Thyroid gland (tissue), 4 donors: ENCODE measurements at regions not wholly inside any gene's neighbourhood (a gene's known extent, or its start where the extent isn't known, plus 50 kb on each side); places are given as distances from the start of the nearest gene placed in this dataset.
"Not testable (repeated sequence)": the region's sequence is repeated elsewhere in the genome, so short reads cannot be mapped to it uniquely, and the experiment has no call there.

ENCODE experiments used
- DNase-seq, 2 donors: peaks; one replicate each; pipeline ENCODE4 v3.0.0-alpha.2; 2019
- H3K27ac ChIP-seq, 3 donors: fragments of 200-600 bp; sonication (generic); 1 replicate in 2 of 3; 2 replicates in 1 of 3; pipeline ENCODE4 v1.5.1; 2016 to 2019; ENCODE audit warnings: mild to moderate bottlenecking in 1 of 3, moderate library complexity in 1 of 3
- H3K27me3 ChIP-seq: fragments of 200-600 bp; sonication (generic); one replicate; pipeline ENCODE4 v1.5.1; 2019
- H3K36me3 ChIP-seq, 2 donors: fragments of 200-600 bp; sonication (generic); one replicate each; pipeline ENCODE4 v1.5.1; 2016 to 2019
- H3K4me1 ChIP-seq, 2 donors: fragments of 200-600 bp; sonication (generic); one replicate each; pipeline ENCODE4 v1.5.1; 2017 to 2019
- H3K4me3 ChIP-seq, 3 donors: fragments of 200-600 bp; sonication (generic); replicated peaks in 1 of 3; 1 replicate in 2 of 3; 2 replicates in 1 of 3; pipeline ENCODE4 v1.5.1; 2016; ENCODE audit warnings: mild to moderate bottlenecking in 1 of 3
- H3K9me3 ChIP-seq: fragments of 200-600 bp; sonication (generic); one replicate; pipeline ENCODE4 v1.5.1; 2017
- CTCF ChIP-seq, 6 experiments: fragments of 200-600 bp in 3 of 6; fragments of 450-650 bp in 3 of 6; sonication (generic) in 3 of 6; IDR thresholded peaks; one replicate each; pipeline ENCODE4 v1.5.1; 2016 to 2019; ENCODE audit warnings: antibody characterized with exemption in 6 of 6, mild to moderate bottlenecking in 2 of 6, inconsistent platforms in 1 of 6, moderate library complexity in 1 of 6
- POLR2A ChIP-seq, 2 donors: fragments of 450-650 bp; IDR thresholded peaks; one replicate each; pipeline ENCODE4 v1.6.1; 2017; ENCODE audit warnings: antibody characterized with exemption in 2 of 2, mild to moderate bottlenecking in 2 of 2, moderate library complexity in 1 of 2
- WGBS, 2 donors: methylation state at CpG; one replicate each; pipeline ENCODE4 v1.1.5; 2017; 5-methylcytosine and 5-hydroxymethylcytosine counted together
- intact Hi-C: fragments of 100-400 bp; cut with DNase I; formaldehyde crosslinking; loops from one replicate; pipeline ENCODE4 v1.15.1; 2023

- TF ChIP-seq POLR2A (IDR thresholded peaks at IDR 0.05) = no peak
- TF ChIP-seq CTCF (IDR thresholded peaks at IDR 0.05) = peak; percentile 34 to 73 (median 62)
- H3K9me3 ChIP-seq = no peaks in the 10 kb centered on the region
- intact Hi-C loops = no loop called here
Observed at GRCh38 chr5:62779010-62779422, 200.4 kb downstream of the LRRC70 start.

GRCh38 chr5:62778316-62779009 is 199.8 kb downstream of the LRRC70 start:
- no peak overlapping the region for H3K4me3 ChIP-seq
- TF ChIP-seq POLR2A (IDR thresholded peaks at IDR 0.05) (no peak), CTCF (IDR thresholded peaks at IDR 0.05) (no peak)
- no peak overlapping the region for H3K27ac ChIP-seq
- H3K9me3 ChIP-seq = no peaks in the 10 kb centered on the region
- intact Hi-C loops = no loop called here
- WGBS, 2 donors = 51 to 60% methylated on average over 3 of the region's 3 CpGs
- no peak for DNase-seq
- no peaks in the 10 kb centered on the region for H3K36me3 ChIP-seq
- no peaks in the 10 kb centered on the region for H3K4me1 ChIP-seq
- H3K27me3 ChIP-seq = no peaks in the 10 kb centered on the region

More at GRCh38 chr5:62779010-62779422, 200.4 kb downstream of the LRRC70 start:
- H3K4me3 ChIP-seq = no peak overlapping the region
- 22 to 23% methylated on average over 5 of the region's 5 CpGs for WGBS, 2 donors
- peak in 1 of 2 donors; percentile 7 for DNase-seq
- no peak overlapping the region for H3K27ac ChIP-seq
- no peaks in the 10 kb centered on the region for H3K36me3 ChIP-seq
- H3K4me1 ChIP-seq = no peaks in the 10 kb centered on the region
- no peaks in the 10 kb centered on the region for H3K27me3 ChIP-seq

- H3K9me3 ChIP-seq, H3K4me1 ChIP-seq, H3K27ac ChIP-seq, H3K27me3 ChIP-seq, intact Hi-C loops, H3K36me3 ChIP-seq, DNase-seq, H3K4me3 ChIP-seq: not testable (repeated sequence)
- WGBS, 2 donors = 91 to 97% methylated on average over 15 of the region's 15 CpGs
Observed at GRCh38 chr5:62777081-62777480, 198.5 kb downstream of the LRRC70 start.

DNA sequence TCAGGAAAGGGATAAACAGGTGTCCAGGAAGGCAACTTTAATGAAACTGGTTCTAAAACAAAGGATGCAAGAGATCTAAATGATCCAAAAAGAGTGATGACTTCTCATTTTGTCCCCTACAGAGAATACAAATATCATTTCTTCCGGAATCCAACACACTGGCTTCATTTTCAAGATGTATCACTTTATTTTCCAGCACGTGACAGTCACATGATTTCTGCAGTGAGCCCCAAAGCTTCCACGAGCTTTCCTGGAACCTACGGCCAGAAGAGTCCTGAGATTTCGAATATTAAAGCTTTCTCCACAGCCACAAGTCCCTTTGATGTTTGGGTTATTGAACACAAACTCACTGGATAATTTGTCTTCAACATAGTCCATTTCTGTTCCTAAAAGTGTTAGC is 198.0 kb downstream of the LRRC70 start:
- DNase-seq, H3K36me3 ChIP-seq, H3K9me3 ChIP-seq, H3K27ac ChIP-seq, intact Hi-C loops, H3K4me3 ChIP-seq, H3K4me1 ChIP-seq, H3K27me3 ChIP-seq: not testable (repeated sequence)
- 91 to 93% methylated on average over 5 of the region's 5 CpGs for WGBS, 2 donors

- Histone ChIP-seq H3K9me3 (no peaks in the 10 kb centered on the region), H3K36me3 (no peaks in the 10 kb centered on the region), H3K4me3 (no peak overlapping the region), H3K27ac (no peak overlapping the region), H3K4me1 (no peaks in the 10 kb centered on the region), H3K27me3 (no peaks in the 10 kb centered on the region)
- intact Hi-C loops = no loop called here
- WGBS, 2 donors = 93 to 95% methylated on average over 3 of the region's 3 CpGs
- TF ChIP-seq CTCF (IDR thresholded peaks at IDR 0.05) (no peak), POLR2A (IDR thresholded peaks at IDR 0.05) (no peak)
- no peak for DNase-seq
Observed at GRCh38 chr5:62773460-62773859, 194.8 kb downstream of the LRRC70 start.

DNA sequence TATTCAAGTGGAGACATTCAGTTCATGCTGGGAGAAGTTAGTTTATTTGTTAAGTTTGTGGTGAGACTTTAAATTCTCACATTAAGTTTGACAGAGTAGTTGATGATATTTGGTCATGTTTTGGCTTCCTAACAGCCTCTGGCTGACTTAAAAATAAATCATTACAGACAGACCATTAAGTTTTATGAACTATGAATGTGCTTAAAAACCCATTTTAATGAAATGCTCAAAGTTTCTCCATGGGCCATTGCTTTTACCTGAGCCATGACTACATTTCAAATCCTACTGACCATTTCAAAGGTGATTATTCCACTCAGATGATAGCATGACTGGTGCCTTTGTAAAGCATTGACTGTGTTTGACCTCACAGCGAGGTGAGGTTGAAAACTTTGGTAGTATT is 192.7 kb downstream of the LRRC70 start:
- 94 to 96% methylated on average over 1 of the region's 1 CpG for WGBS, 2 donors
- H3K27me3 ChIP-seq = no peaks in the 10 kb centered on the region
- H3K4me1 ChIP-seq = no peaks in the 10 kb centered on the region
- H3K36me3 ChIP-seq = no peaks in the 10 kb centered on the region
- H3K27ac ChIP-seq = no peak overlapping the region
- no peak for DNase-seq
- H3K9me3 ChIP-seq = no peaks in the 10 kb centered on the region
- H3K4me3 ChIP-seq = no peak overlapping the region
- TF ChIP-seq CTCF (IDR thresholded peaks at IDR 0.05) (no peak), POLR2A (IDR thresholded peaks at IDR 0.05) (no peak)
- intact Hi-C loops = no loop called here
